Trophoblast cell (in vitro differentiated cells and primary cell): ENCODE measurements at regions not wholly inside any gene's neighbourhood (a gene's known extent, or its start where the extent isn't known, plus 50 kb on each side); places are given as distances from the start of the nearest gene placed in this dataset.

Experiments used
- DNase-seq, 2 donors: peaks; one replicate each; pipeline ENCODE4 v3.0.0-alpha.2; 2016
- H2AFZ ChIP-seq: 2 replicates; pipeline ENCODE4 v1.6.1; 2013; ENCODE audit warnings: low read length, moderate library complexity, mild to moderate bottlenecking; ENCODE audit not compliant: insufficient read depth, poor library complexity
- H2AK5ac ChIP-seq: 2 replicates; pipeline ENCODE4 v1.6.1; 2013; ENCODE audit warnings: mild to moderate bottlenecking, low read length
- H2BK120ac ChIP-seq: 2 replicates; pipeline ENCODE4 v1.6.1; 2013; ENCODE audit warnings: low read length, mild to moderate bottlenecking, moderate library complexity; ENCODE audit not compliant: insufficient read depth, poor library complexity
- H2BK12ac ChIP-seq: 2 replicates; pipeline ENCODE4 v1.6.1; 2013; ENCODE audit warnings: mild to moderate bottlenecking, low read length, moderate library complexity
- H2BK5ac ChIP-seq: 2 replicates; pipeline ENCODE4 v1.6.1; 2013; ENCODE audit warnings: low read length, low read depth, moderate library complexity, mild to moderate bottlenecking; ENCODE audit not compliant: poor library complexity
- H3K14ac ChIP-seq: 2 replicates; pipeline ENCODE4 v1.6.1; 2013; ENCODE audit warnings: mild to moderate bottlenecking, low read length
- H3K18ac ChIP-seq: 2 replicates; pipeline ENCODE4 v1.6.1; 2013; ENCODE audit warnings: mild to moderate bottlenecking, low read length
- H3K23ac ChIP-seq: 2 replicates; pipeline ENCODE4 v1.6.1; 2013; ENCODE audit warnings: low read length
- H3K27ac ChIP-seq: 2 replicates; pipeline ENCODE4 v1.5.1; 2013; ENCODE audit warnings: low read depth, mild to moderate bottlenecking, inconsistent platforms, low read length, moderate library complexity
- H3K27me3 ChIP-seq: 2 replicates; pipeline ENCODE4 v1.6.1; 2013; ENCODE audit warnings: inconsistent platforms, mild to moderate bottlenecking, low read length, moderate library complexity; ENCODE audit not compliant: insufficient read depth
- H3K36me3 ChIP-seq, 2 experiments: 1 replicate in 1 of 2; 2 replicates in 1 of 2; pipeline ENCODE4 v1.6.1; 2013; ENCODE audit warnings: low read length in 2 of 2, mild to moderate bottlenecking in 2 of 2, moderate library complexity in 1 of 2; ENCODE audit not compliant: insufficient read depth in 2 of 2, control insufficient read depth in 1 of 2
- H3K4ac ChIP-seq: 2 replicates; pipeline ENCODE4 v1.6.1; 2013; ENCODE audit warnings: low read depth, mild to moderate bottlenecking, low read length, moderate library complexity
- H3K4me1 ChIP-seq, 2 experiments: 1 replicate in 1 of 2; 2 replicates in 1 of 2; pipeline ENCODE4 v1.6.1; 2013; ENCODE audit warnings: low read length in 2 of 2, mild to moderate bottlenecking in 2 of 2, moderate library complexity in 1 of 2; ENCODE audit not compliant: insufficient read depth in 2 of 2, control insufficient read depth in 1 of 2
- H3K4me2 ChIP-seq: 2 replicates; pipeline ENCODE4 v1.6.1; 2013; ENCODE audit warnings: inconsistent platforms, mild to moderate bottlenecking, low read length, moderate library complexity
- H3K4me3 ChIP-seq: 2 replicates; pipeline ENCODE4 v1.5.1; 2013; ENCODE audit warnings: mild to moderate bottlenecking, low read depth, low read length, inconsistent platforms
- H3K79me1 ChIP-seq: one replicate; pipeline ENCODE4 v1.6.1; 2013; ENCODE audit warnings: low read length
- H3K79me2 ChIP-seq: 2 replicates; pipeline ENCODE4 v1.6.1; 2013; ENCODE audit warnings: low read length, mild to moderate bottlenecking; ENCODE audit not compliant: control insufficient read depth, insufficient read depth, poor library complexity
- H3K9ac ChIP-seq: 2 replicates; pipeline ENCODE4 v1.6.1; 2013; ENCODE audit warnings: mild to moderate bottlenecking, low read length
- H3K9me3 ChIP-seq: 2 replicates; pipeline ENCODE4 v1.6.1; 2013; ENCODE audit warnings: low read depth, mild to moderate bottlenecking, control low read depth, inconsistent platforms, low read length; ENCODE audit not compliant: insufficient read depth
- H4K12ac ChIP-seq: 2 replicates; pipeline ENCODE4 v1.6.1; 2013; ENCODE audit warnings: low read depth, mild to moderate bottlenecking, low read length, moderate library complexity
- H4K8ac ChIP-seq: 2 replicates; pipeline ENCODE4 v1.6.1; 2013; ENCODE audit warnings: low read depth, mild to moderate bottlenecking, low read length, moderate library complexity
- H4K91ac ChIP-seq: one replicate; pipeline ENCODE4 v1.6.1; 2013; ENCODE audit warnings: low read depth, mild to moderate bottlenecking, low read length, moderate library complexity
- WGBS: extraction: QIAGEN DNeasy Blood & Tissue Kit; methylation state at CpG from one replicate; pipeline ENCODE4 v1.1.7; 2013; ENCODE audit warnings: missing lambda C conversion rate; ENCODE audit not compliant: insufficient read length, insufficient coverage; ENCODE audit errors: extremely low coverage; 5-methylcytosine and 5-hydroxymethylcytosine counted together

DNA sequence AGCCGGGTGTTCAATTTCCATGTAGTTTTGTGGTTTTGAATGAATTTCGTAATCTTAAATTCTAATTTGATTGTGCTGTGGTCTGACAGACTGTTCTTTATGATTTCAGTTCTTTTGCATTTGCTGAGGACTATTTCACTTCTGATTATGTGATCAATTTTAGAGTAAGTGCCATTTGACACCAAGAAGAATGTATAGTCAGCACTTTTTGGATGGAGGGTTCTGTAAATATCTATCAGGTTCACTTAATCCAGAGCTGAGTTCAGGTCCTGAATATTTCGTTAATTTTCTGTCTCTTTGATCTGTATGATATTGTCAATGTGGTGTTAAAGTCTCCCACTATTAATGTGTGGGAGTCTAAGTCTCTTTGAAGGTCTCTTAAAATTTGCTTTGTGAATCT is 944.9 kb downstream of the TLE4 start:
- no peak overlapping the region for H4K91ac ChIP-seq
- no peak overlapping the region for H3K4ac ChIP-seq
- no peaks in the 10 kb centered on the region for H3K27me3 ChIP-seq
- H3K27ac ChIP-seq = no peak overlapping the region
- no peak overlapping the region for H2AFZ ChIP-seq
- no peak overlapping the region for H3K4me2 ChIP-seq
- H2BK120ac ChIP-seq = no peak overlapping the region
- DNase-seq = no peak
- no peak overlapping the region for H3K14ac ChIP-seq
- no peak overlapping the region for H3K23ac ChIP-seq
- H3K18ac ChIP-seq = no peak overlapping the region
- H3K79me2 ChIP-seq = no peaks in the 10 kb centered on the region
- H3K9ac ChIP-seq = no peak overlapping the region
- H2BK5ac ChIP-seq = no peak overlapping the region
- no CpG with 5 or more reads among the region's 3 CpGs for WGBS
- no peak overlapping the region for H4K12ac ChIP-seq
- no peaks in the 10 kb centered on the region for H3K79me1 ChIP-seq
- H4K8ac ChIP-seq = no peak overlapping the region
- no peaks in the 10 kb centered on the region for H3K4me1 ChIP-seq
- no peaks in the 10 kb centered on the region for H3K36me3 ChIP-seq
- H3K4me3 ChIP-seq = no peak overlapping the region
- no peak overlapping the region for H2BK12ac ChIP-seq
- H2AK5ac ChIP-seq = no peak overlapping the region
- no peaks in the 10 kb centered on the region for H3K9me3 ChIP-seq

DNA sequence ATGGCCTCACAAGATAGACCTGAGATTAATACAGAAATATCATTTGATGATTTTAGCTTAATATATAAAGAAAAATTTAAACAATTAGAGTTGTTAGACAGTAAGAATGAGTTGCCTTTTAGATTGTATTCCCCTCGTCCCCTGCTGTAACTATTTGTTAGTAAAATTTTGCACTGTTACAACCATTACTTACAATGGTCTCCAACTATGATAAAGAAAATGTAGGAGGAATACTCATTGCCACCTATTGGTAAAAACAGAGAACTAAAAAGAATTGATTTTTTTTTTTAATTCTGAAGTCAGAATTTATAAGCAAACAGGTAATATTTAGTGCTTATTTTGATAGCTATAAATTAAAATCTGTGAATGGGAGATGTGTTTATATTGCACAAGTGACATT is 937.6 kb downstream of the TLE4 start:
- Histone ChIP-seq H3K14ac (no peak overlapping the region), H3K4me1 (no peaks in the 10 kb centered on the region), H2BK5ac (no peak overlapping the region), H3K36me3 (no peaks in the 10 kb centered on the region), H3K27ac (no peak overlapping the region), H3K9me3 (no peaks in the 10 kb centered on the region), H2AK5ac (no peak overlapping the region), H3K9ac (no peak overlapping the region), H2BK12ac (no peak overlapping the region), H4K8ac (no peak overlapping the region), H3K18ac (no peak overlapping the region), H3K4me3 (no peak overlapping the region), H4K91ac (no peak overlapping the region), H2AFZ (no peak overlapping the region), H2BK120ac (no peak overlapping the region), H4K12ac (no peak overlapping the region), H3K4ac (no peak overlapping the region), H3K23ac (no peak overlapping the region), H3K27me3 (no peaks in the 10 kb centered on the region), H3K79me2 (no peaks in the 10 kb centered on the region), H3K4me2 (no peak overlapping the region), H3K79me1 (no peaks in the 10 kb centered on the region)
- no CpG with 5 or more reads among the region's 1 CpG for WGBS
- no peak for DNase-seq

DNA sequence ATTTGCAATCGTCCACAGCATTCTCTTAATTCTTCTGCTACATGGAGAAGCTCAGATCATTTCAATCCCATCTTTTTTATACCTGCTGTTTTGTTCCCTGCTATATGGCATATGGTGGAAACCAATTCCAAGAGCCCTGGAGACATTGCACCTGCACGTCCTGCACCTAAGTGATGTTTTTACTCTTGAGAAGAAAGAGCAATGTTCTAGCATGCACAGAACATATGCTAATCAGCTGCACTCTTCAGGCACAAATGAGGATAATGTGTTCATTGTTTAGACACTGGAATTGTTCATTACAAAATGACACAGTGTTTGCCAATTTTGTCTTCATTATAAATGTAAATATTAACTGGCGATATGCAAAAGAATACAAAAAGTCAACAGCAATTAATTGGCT is 935.8 kb downstream of the TLE4 start:
- Histone ChIP-seq H3K23ac (no peak overlapping the region), H4K8ac (no peak overlapping the region), H3K79me2 (no peaks in the 10 kb centered on the region), H2BK5ac (no peak overlapping the region), H3K4me1 (no peaks in the 10 kb centered on the region), H3K14ac (no peak overlapping the region), H3K27ac (no peak overlapping the region), H3K9ac (no peak overlapping the region), H2BK120ac (no peak overlapping the region), H3K4me3 (no peak overlapping the region), H3K18ac (no peak overlapping the region), H4K12ac (no peak overlapping the region), H3K4ac (no peak overlapping the region), H2AK5ac (no peak overlapping the region), H3K27me3 (no peaks in the 10 kb centered on the region), H2BK12ac (no peak overlapping the region), H2AFZ (no peak overlapping the region), H3K36me3 (no peaks in the 10 kb centered on the region), H4K91ac (no peak overlapping the region), H3K4me2 (no peak overlapping the region), H3K79me1 (no peaks in the 10 kb centered on the region), H3K9me3 (no peaks in the 10 kb centered on the region)
- WGBS = no CpG with 5 or more reads among the region's 3 CpGs
- no peak for DNase-seq

- Histone ChIP-seq H2AK5ac (no peak overlapping the region), H3K79me1 (no peaks in the 10 kb centered on the region), H3K36me3 (no peaks in the 10 kb centered on the region), H3K18ac (no peak overlapping the region), H3K14ac (no peak overlapping the region), H3K27me3 (no peaks in the 10 kb centered on the region), H3K4me1 (no peaks in the 10 kb centered on the region), H2BK120ac (no peak overlapping the region), H3K4me2 (no peak overlapping the region), H3K9ac (no peak overlapping the region), H3K79me2 (no peaks in the 10 kb centered on the region), H3K23ac (no peak overlapping the region), H3K27ac (no peak overlapping the region), H2BK5ac (no peak overlapping the region), H2AFZ (no peak overlapping the region), H3K4me3 (no peak overlapping the region), H3K4ac (no peak overlapping the region), H4K12ac (no peak overlapping the region), H4K91ac (no peak overlapping the region), H2BK12ac (no peak overlapping the region), H3K9me3 (no peaks in the 10 kb centered on the region), H4K8ac (no peak overlapping the region)
- DNase-seq = no peak
- WGBS = no CpG with 5 or more reads among the region's 7 CpGs
These were observed 933.0 kb downstream of the TLE4 start for GRCh38 chr9:80504601-80505230.
